GM19452 (cell line): ENCODE measurements at regions not wholly inside any gene's neighbourhood (a gene's known extent, or its start where the extent isn't known, plus 50 kb on each side); places are given as distances from the start of the nearest gene placed in this dataset.

Experiments used
- ATAC-seq: cut with Tn5 transposase; IDR thresholded peaks from one replicate; pipeline ENCODE4 v1.9.1; 2021; ENCODE audit not compliant: unreplicated experiment

DNA sequence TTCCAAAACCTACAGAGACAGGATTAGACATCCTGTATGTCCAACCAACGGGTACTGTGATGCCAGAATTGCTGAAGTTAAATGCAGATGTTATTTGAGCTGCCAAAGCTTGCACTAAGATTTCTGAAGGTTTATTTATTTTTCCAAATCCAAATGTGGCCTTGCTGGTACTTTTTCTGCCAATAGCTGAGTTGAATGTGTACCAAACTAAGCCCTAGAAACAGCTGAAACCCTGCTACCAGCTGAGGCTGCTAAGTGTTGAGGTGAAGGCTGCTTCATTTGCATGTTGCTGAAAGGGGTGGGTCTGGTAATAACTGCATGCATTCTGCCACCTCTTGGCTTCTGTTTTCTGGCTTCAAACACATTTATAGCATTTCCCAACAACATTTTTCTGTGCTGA is 366.5 kb downstream of the FAT4 start:
- no peak for ATAC-seq

DNA sequence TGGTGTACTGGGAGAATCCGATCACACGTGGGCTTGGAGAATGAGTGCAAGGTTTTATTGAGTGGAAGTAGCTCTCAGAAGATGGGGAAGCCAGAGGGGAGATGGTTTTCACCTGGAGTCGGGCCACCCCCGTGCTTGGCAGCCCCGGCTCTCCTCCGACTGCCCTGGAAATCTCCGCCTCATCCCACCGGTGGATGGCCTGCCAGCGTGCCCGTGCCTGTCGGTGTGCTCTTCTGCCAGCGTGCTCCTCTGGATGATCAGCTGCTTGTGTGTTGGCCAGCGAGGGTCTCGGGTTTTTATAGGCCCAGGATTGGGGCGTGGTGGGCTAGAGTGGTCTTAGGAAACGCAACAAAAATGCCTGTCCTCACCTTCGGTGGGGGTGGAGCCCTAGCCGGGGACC is 368.0 kb downstream of the FAT4 start:
- ATAC-seq, result no peak

DNA sequence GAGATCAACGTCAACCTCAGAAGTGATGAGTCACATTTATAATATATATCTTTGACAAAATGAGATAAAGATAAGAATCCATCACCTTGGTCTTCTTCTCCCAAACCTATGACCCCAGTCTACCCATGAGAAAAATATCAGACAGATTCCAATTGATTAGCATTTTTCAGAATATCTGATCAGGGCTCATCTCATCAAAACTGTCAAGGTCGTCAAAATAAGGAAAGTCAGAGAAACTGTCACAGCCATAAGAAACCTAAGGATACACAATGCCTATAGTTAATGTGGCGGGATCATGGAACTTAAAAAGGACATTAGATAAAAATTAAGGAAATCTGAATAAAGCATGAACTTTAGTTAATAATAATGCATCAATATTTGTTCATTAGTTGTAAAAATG is 374.1 kb downstream of the FAT4 start:
- ATAC-seq, result no peak

DNA sequence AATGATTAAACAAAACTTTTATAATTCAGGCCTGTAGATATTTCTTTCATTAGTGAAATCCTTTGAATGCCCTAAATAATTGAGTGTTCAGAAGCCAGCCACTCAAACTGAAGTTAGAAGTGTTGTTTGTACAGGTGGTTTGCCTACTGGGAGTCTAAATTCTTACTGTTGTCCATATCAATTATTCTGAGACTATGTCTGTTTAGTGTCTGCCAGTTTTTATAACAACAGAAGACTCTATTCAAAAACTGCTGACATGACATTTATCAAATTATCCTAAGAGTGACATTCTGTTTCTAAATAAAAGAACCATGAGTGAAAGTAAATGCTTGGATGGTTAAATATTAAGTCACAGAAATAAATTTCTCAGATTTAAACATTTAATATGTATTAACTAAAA is 375.1 kb downstream of the FAT4 start:
- ATAC-seq, result no peak

DNA sequence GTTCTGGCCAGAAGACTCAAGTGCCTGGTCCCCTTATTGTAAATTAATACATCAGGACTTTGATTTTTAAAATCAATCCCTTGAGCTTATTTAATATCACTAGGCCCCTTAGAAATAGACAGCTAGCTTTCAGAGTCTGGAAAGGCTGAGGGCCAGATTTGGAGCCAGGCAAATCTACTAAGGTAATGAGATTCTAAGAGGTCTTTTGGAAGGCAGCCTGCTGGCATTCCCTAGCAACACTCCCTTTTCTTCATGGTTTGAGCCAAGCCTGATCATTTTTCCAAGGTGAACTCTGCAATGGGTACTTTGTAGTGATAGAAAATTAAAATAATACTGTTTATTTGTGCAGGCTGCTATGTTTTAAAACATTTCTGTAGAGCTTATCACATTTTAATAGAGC is 378.5 kb downstream of the FAT4 start:
- no peak for ATAC-seq

DNA sequence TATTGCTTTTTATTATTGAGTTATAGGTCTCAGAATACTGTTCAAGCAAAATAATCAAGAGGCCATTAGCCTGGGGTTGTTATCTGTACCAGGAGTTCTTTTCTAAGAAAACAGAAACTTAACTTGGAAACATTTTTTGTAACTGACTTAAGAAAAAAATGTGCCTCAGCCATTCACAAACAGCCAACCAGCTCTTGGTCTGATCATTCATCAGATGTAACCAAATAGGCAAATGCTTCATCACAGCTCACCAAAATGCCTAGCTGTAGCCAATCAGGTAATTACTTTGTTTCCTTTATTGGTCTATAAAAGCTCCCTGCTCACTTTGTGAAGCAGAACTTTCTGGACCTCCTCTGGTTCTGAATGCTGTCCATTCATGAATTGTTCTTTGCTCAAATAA is 387.7 kb downstream of the FAT4 start:
- ATAC-seq, result no peak

DNA sequence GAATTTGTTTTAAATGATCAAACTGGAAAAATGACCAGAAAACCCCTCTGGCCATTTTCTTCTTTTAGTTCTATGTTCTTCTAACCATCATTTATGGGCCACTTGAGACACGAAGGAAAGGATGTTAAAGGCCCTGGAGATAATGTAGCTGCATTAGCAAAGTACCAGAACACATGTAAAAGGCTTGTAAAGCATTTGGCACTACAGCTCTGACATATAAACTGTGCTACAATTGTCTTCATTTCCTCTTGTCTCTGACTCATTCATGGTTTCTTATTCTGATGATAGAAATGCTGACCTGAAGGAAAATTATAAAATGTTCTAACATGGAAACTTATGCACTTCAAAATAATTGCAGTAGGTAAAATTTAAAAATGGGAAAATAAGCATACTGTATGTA is 388.7 kb downstream of the FAT4 start:
- no peak for ATAC-seq

DNA sequence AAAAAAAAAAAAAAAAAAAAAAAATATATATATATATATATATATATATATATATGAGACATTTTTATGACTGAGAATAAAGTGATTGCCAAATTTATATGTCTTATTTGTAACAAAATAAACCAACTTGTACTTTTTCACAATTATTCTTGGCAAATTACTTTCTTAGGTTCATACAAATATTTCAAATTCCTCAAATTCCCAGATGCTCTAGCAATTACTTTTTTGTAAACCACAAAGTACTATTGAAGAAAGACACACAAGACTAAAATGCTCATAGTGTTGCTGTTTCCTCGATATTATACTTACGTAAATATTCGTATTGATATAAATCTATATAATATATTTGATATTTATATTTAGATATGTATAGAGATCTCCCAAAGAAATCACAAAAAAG is 390.0 kb downstream of the FAT4 start:
- no peak for ATAC-seq

DNA sequence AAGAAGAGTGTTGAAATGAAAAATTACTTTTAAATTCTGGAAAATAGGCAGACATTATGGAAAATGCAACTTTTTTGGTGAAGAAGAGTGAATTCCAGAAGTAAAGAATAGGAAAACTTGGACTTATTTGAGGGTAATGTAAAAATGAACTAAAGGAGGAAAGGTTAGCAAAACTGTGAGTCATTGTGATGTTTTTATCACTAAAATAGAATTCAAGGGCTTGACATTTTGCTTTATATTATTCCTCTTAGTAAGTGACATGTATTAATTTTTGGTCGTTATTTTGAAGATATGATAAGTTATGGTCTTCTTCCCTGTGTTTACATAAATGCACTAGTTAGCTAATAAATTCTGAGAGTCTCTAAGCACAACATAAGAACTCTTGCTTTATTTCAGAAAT is 390.9 kb downstream of the FAT4 start:
- no peak for ATAC-seq

DNA sequence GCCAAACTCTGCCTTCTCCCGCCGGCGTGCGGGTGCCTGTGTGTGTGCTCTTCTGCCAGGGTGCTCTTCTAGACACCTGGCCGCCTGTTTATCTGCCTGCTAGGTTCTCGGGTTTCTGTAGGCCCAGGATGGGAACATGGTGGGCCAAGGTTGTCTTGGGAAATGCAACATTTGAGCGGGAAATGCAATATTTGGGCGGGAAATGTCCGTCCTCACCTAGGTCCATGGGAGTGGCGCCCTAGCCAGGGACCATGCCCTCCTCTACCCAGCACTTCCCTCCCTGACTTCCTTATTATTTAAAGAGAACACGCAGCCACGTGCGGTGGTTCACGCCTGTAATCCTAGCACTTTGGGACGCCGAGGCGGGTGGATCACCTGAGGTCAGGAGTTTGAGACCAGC is 392.6 kb downstream of the FAT4 start:
- no peak for ATAC-seq

DNA sequence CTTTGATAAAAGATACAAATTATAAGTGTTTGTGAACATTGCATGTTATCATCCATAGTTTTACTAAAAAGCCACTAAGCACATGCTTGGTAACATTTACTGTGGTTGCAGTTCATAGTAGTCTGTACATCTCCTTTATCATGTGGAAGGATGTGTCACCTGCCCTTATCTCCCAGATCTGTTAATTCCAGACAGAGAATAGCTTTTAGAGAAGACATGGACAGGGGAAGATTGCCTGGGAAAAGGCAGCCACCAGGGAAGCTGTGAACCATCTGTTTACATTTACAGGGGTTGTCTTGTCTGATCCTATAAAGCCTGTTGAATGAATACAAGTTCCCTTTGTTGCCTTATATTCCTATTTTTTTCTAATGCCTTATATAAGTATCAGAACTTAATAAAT is 396.0 kb downstream of the FAT4 start:
- ATAC-seq, result no peak

DNA sequence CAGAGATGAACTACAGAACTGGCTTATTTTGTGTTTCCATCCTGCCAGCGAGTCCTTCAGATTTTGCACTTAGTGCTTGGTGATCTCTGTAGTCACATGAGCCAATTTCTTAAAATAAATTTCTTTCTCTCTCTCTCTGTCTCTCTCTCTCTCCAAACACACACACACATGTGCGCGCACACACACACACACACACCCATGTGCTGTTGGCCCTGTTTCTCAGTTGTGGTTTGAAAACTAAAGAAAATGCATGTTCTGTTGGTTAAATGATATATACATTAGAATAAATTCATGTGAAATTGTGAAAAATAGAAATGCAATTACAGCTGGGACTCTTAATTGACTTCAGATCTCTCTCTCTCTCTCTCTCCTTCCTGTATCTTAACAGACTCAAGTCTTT is 399.3 kb downstream of the FAT4 start:
- ATAC-seq, result no peak

DNA sequence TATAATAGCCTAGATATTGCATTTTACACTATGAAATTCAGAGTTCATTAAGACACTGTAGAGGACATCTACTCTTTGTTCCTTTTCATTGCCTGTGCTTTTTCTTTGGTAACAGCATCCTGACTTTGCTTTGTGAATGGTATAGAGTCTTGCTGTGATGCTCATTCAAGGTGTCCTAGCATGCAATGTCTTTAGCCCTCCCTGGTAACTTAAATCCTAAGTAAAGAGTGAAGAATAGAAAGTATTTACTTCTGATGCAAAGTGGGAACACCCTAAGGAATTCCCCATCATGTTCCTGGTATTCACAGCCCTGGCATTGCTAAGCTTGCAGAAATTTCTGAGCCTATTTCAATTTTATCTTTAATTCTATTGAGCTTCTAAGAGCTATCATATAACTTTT is 400.1 kb downstream of the FAT4 start:
- ATAC-seq, result no peak

DNA sequence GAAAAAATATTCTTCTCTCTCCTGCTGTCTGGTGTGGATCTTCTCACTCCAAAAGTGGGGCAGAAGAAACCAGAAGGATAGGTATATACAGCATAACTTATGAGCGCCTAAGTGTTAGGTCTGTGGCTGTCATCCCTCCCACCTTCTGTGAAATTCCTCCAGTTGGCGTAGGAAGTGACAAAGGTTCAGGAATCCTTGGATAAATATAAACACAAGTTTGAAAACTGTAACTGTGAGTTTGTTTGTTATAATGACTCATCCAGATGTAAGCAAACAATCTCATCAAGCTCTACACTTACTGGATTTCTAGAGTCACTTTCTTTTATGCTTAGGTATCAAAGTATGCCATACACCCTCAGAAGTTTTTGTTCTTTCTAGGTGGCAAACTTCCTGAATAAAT is 405.2 kb downstream of the FAT4 start:
- ATAC-seq, result no peak

DNA sequence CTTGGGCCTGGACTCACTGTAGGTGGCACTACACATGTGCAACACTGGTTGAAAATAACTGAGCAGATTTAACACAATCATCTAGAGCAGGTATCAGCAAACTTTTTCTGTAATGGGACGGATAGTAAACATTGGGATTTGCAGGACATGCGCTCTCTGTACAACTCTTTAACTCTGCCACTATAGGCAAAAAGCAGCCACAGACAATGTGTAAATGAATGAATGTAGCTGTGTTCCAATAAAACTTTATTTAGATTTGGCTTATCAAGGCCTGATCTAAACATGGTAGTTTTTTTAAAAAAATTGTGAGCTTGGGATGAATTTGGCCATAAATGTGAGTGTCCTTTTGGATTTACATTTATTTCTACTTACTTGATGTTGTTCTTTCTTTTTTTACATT is 407.3 kb downstream of the FAT4 start:
- ATAC-seq, result no peak

DNA sequence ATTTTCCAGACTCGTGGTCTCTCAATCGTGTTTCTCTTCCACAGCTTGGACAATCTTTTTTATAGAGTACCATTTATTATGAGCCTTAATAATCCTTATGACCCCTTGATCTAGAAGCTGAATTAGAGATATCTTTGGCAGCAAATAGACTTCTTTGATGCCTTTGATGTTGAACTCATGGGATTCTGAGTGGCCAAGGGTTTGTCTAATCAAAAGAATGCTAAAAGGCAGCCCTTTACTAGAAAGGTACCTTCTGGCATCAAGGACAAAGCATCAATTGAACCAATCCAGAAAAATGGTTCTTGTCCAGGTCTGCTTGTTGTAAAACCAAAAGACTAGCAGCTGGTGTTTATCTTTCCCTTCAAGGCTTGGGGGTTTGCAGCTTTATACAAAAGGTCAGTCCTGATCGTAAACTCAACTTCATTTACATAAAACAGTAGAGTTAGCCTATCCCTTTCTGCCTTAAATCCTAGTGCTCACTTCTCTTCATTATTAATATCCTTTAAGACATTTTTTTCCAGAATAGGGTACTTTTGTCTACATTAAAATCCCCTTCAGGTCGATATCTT is 411.3 kb downstream of the FAT4 start:
- no peak for ATAC-seq

DNA sequence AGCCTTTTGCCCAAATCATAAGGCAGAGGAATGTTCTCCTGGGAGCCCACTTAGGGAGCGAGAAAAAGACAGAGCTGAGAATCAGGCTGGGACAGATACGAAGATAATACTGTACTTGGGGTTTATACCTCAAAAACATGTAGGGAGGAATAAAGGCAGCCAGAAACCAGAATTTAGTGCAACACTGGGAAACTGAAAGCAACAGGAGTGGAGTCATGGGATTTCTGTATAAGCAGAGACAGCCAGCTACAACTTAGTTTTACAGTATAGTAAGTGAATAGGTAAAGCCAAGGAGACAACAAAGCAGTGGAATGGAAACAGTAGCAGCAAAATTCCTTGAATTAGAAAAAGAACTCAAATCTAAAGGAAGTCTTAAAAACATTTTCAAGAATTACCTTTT is 413.2 kb downstream of the FAT4 start:
- no peak for ATAC-seq

DNA sequence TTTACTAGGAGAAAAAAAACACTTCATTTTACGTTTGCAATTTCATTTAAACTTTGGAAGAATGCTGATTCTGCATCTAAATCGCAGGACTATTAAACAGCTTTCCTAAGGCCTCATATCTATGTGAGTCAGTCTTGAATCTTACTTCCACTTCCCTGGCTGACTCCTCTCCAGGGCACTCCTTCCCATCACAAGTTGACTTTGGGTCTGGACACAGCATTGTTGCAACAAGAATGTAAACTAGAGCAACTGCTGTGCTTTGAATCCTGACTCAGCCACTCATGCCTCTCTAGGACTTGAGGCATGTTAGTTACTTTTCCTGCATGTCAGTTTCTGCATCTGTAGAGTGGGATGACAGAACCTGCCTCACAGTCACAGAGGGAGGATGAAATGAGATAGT is 413.8 kb downstream of the FAT4 start:
- ATAC-seq, result no peak

DNA sequence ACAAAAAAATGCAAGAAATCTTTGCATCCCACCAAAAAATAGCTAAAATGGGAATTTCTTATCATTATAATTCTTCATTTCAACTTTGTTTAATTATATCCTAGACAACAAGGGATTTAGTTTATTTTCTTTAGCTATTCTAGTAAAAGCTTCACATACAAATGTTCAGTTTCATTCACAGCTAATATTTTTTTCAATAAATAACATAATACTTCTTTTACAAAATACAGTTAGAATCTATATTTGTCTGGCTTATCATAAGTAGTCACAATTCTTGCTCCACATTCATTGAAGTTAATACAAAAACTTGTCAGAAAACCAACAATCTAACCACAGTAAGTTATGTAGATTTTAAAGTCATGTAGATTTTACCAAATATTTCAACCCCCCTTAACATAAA is 414.4 kb downstream of the FAT4 start:
- ATAC-seq, result no peak

DNA sequence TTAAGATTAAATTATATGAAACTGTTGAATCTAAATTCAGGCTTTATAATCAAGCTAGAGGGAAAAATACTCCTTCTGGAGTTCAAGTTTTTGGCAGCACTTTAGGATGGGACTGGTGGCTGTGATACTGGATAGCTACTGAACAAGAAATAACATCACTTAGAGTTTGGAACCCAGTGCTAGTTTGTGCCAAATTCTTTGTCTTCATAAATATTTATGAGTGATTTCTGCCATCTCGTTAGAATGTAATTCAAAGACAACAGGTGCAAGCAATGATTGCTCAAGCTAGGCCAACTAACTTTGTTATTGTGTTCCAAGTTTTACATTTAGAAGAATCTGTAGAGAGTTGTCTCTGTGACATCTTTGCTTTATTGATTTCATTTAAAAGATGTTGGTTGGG is 417.9 kb downstream of the FAT4 start:
- ATAC-seq, result no peak

DNA sequence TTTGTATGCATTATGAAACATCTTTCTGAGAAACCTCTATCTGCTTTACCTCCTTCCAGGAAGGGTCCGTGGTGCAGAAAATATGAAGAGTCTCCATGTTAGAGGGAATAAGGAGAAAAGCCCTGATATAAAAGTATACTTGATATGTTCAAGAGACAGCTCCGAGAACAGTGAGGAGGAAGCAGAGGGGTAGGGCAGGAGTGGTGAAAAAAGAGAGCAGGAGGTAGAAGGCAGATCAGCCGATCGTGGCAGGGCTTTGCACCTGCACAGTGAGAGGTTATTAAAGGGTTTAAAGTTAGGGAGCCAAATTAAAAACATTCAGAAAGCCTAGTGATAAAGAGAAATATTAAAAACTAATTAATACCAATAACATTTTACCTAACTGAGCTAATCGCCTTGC is 419.7 kb downstream of the FAT4 start:
- no peak for ATAC-seq

DNA sequence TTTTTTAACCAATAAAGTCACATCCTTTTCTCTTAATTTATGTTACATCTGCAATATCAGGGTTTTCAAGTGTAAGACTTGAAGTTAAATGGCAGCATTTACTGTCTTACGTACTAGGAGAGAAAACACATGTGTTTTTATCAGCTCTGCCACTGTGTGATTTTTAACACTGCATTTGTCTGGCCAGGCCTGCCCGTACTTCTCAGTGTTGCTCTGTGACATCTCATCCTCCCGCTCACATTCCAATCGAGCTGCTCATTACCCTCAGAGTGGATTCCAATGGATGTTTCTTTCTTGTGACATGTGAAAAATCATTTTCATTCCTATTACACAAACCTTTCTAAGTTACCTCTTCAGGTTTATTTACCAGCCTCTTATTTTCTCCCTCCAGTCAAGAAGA is 420.3 kb downstream of the FAT4 start:
- ATAC-seq, result no peak

DNA sequence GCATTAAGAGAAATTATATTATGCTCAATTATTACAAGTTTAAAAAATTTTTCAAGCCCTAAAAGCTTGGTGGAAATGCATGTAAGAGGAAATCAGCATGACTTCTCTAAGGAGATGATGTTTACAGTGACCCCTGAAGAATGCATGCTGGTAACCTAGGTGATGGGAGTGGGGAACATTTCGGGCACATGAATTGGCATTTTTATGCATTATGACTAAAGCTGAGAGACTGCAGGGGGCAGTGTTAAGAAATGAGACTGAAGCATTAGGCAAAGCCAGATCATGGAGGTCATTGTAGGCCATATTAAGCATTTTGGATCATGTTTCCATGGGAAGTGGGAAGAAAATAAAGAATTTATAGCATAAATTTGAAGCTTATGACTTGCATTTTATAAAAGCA is 421.3 kb downstream of the FAT4 start:
- no peak for ATAC-seq

DNA sequence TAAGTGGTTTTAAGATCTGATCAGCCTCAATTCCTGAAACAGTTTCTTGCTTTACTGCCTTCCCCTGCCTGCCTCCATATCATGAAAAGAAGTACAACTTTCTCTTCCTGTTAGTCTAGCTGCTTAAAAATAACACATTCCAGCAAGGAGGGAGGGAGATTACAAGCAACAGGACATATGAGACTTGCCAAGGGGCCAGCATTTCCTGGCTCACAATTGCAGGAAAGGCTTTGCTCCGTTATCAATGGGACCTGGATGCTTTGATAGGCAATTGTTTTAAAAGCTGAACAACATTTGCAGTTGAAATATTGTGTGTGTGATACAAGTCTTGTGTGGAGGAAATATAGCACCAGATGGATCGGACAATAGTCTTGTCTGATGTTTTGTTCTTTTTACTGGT is 425.0 kb downstream of the FAT4 start:
- no peak for ATAC-seq
